ENCODE measurements at regions not wholly inside any gene's neighbourhood (a gene's known extent, or its start where the extent isn't known, plus 50 kb on each side); places are given as distances from the start of the nearest gene placed in this dataset.

DNA sequence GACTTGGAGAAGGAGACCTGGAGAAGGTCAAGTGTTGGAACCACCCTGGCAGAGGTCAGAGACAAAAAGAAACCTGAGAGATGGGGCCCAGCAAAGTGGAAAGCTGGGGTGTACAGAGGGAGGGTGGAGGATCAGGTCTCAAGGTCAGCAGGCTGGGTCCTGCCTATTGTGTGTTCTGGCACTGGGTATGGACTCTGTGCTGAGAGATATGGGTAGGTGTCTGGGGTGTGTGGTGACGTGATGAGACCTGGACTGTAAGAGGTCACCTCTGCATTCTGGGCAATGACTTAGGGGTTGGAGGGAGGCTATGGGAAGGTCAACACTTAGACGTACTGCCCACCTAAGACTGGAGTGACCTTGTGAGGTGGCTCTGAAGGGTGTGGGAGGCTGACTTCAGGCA, 88.1 kb downstream of the SCGB2B2 start:
- CTCF ChIA-PET, result no interaction called here
- no peak for DNase-seq (ENCODE audit: unreplicated experiment)
- Mint-ChIP-seq H3K36me3 (ENCODE audit: insufficient read depth, unreplicated experiment) (no peaks in the 10 kb centered on the region), H3K27ac (ENCODE audit: low read depth, unreplicated experiment) (no peak overlapping the region), H3K4me1 (ENCODE audit: insufficient read depth, unreplicated experiment) (no peaks in the 10 kb centered on the region), H3K4me3 (ENCODE audit: unreplicated experiment) (no peak overlapping the region), H3K9me3 (ENCODE audit: unreplicated experiment) (peaks cover 48% of the 10 kb centered on the region), H3K27me3 (ENCODE audit: insufficient read depth, unreplicated experiment) (no peaks in the 10 kb centered on the region)
- POLR2A ChIA-PET, result no interaction called here
- intact Hi-C loops (cut with micrococcal nuclease), result no loop called here
- BruUV-seq (replicated peaks), result no TSS peak
- TF ChIP-seq, protein P1, sequence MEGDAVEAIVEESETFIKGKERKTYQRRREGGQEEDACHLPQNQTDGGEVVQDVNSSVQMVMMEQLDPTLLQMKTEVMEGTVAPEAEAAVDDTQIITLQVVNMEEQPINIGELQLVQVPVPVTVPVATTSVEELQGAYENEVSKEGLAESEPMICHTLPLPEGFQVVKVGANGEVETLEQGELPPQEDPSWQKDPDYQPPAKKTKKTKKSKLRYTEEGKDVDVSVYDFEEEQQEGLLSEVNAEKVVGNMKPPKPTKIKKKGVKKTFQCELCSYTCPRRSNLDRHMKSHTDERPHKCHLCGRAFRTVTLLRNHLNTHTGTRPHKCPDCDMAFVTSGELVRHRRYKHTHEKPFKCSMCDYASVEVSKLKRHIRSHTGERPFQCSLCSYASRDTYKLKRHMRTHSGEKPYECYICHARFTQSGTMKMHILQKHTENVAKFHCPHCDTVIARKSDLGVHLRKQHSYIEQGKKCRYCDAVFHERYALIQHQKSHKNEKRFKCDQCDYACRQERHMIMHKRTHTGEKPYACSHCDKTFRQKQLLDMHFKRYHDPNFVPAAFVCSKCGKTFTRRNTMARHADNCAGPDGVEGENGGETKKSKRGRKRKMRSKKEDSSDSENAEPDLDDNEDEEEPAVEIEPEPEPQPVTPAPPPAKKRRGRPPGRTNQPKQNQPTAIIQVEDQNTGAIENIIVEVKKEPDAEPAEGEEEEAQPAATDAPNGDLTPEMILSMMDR (IDR thresholded peaks at IDR 0.05; ENCODE audit: unreplicated experiment), result no peak

DNA sequence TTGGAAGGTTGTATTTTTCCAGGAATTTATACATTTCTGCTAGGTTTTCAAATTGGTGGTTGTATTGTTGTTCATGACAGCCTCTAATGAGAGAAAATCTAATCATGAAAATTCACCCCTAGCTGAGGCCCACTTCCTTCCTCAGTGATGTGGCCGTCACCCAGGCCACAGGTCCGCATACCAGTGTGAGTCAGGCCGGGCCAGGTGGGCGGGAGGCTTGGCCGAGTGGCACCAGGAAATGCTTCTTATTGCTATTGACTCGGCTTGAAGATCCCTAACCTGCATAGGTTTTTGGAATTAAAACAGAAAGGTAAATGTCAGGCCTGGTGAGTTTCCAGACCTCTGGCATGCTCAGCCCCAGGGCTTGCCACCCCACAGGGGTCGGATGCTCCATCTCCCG, 88.7 kb downstream of the SCGB2B2 start:
- Mint-ChIP-seq H3K4me3 (ENCODE audit: unreplicated experiment) (no peak overlapping the region), H3K27me3 (ENCODE audit: insufficient read depth, unreplicated experiment) (no peaks in the 10 kb centered on the region), H3K4me1 (ENCODE audit: insufficient read depth, unreplicated experiment) (no peaks in the 10 kb centered on the region), H3K36me3 (ENCODE audit: insufficient read depth, unreplicated experiment) (no peaks in the 10 kb centered on the region), H3K9me3 (ENCODE audit: unreplicated experiment) (peaks cover 48% of the 10 kb centered on the region), H3K27ac (ENCODE audit: low read depth, unreplicated experiment) (no peak overlapping the region)
- no peak for DNase-seq (ENCODE audit: unreplicated experiment)
- intact Hi-C loops (cut with micrococcal nuclease), result no loop called here
- no TSS peak for BruUV-seq (replicated peaks)
- TF ChIP-seq, protein P1 (IDR thresholded peaks at IDR 0.05; ENCODE audit: unreplicated experiment), result no peak
- ChIA-PET POLR2A (no interaction called here), CTCF (no interaction called here)

DNA sequence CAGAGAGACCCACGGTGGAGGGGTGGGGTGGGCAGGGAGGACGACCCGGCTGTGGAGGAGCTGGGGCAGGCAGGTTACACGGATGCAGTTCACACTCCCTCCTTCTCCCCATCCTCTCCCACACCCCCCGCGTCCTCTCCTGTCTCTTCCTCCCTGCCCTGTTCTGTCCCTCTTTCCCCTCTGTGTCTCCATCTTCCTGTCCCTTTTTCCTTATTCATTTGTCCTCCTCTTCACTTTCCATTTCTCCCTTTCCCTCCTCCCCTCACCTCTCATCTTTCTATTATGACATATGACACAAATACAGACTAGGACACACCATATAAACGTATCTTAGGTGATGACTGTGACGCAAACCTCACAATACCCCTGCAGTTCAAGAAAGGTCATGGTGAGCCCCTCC, 96.6 kb downstream of the SCGB2B2 start:
- no peak for DNase-seq (ENCODE audit: unreplicated experiment)
- no peaks in the 10 kb centered on the region for H3K4me1 Mint-ChIP-seq (ENCODE audit: insufficient read depth, unreplicated experiment)
- BruUV-seq (replicated peaks), result no TSS peak
- CTCF ChIA-PET, result no interaction called here
- no peaks in the 10 kb centered on the region for H3K36me3 Mint-ChIP-seq (ENCODE audit: insufficient read depth, unreplicated experiment)
- intact Hi-C loops (cut with micrococcal nuclease), result no loop called here
- no peak overlapping the region for H3K4me3 Mint-ChIP-seq (ENCODE audit: unreplicated experiment)
- POLR2A ChIA-PET, result no interaction called here
- H3K27ac Mint-ChIP-seq (ENCODE audit: low read depth, unreplicated experiment), result no peak overlapping the region
- H3K9me3 Mint-ChIP-seq (ENCODE audit: unreplicated experiment), result peaks cover 33% of the 10 kb centered on the region
- TF ChIP-seq, protein P1 (IDR thresholded peaks at IDR 0.05; ENCODE audit: unreplicated experiment), result no peak
- no peaks in the 10 kb centered on the region for H3K27me3 Mint-ChIP-seq (ENCODE audit: insufficient read depth, unreplicated experiment)

DNA sequence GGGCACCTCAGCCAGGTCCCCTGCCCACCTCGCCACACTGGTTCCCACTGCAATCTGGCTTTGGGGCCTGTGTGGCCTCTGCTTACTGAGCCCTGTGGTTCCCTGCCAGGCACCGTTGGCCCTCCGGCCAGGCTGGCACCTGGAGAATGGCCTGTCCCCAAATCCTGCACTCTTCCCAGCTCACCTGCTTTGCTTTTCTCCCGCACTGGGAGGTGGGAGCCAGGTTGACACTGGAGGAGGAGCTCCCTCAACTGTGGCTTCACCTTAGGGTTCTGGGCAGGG, 97.0 kb downstream of the SCGB2B2 start:
- Mint-ChIP-seq H3K9me3 (ENCODE audit: unreplicated experiment) (peaks cover 31% of the 10 kb centered on the region), H3K4me3 (ENCODE audit: unreplicated experiment) (no peak overlapping the region), H3K27ac (ENCODE audit: low read depth, unreplicated experiment) (no peak overlapping the region), H3K4me1 (ENCODE audit: insufficient read depth, unreplicated experiment) (no peaks in the 10 kb centered on the region), H3K36me3 (ENCODE audit: insufficient read depth, unreplicated experiment) (no peaks in the 10 kb centered on the region), H3K27me3 (ENCODE audit: insufficient read depth, unreplicated experiment) (no peaks in the 10 kb centered on the region)
- intact Hi-C loops (cut with micrococcal nuclease), result no loop called here
- DNase-seq (ENCODE audit: unreplicated experiment), result no peak
- BruUV-seq (replicated peaks), result no TSS peak
- ChIA-PET POLR2A (no interaction called here), CTCF (no interaction called here)
- TF ChIP-seq, protein P1 (IDR thresholded peaks at IDR 0.05; ENCODE audit: unreplicated experiment), result no peak

Data from MCF 10A (cell line).